HTERT RPE-1 (cell line): ENCODE measurements at regions not wholly inside any gene's neighbourhood (a gene's known extent, or its start where the extent isn't known, plus 50 kb on each side); places are given as distances from the start of the nearest gene placed in this dataset.

Experiments used
- in situ Hi-C: fragments of 300-500 bp; cut with MboI; formaldehyde crosslinking; loops from 4 replicates; pipeline ENCODE4 v1.14.3; 2020; ENCODE audit warnings: low sequenced_read_pairs

GRCh38 chr3:159593927-159594605 is 394.6 kb upstream of the IL12A start:
- in situ Hi-C loops, result no loop called here

DNA sequence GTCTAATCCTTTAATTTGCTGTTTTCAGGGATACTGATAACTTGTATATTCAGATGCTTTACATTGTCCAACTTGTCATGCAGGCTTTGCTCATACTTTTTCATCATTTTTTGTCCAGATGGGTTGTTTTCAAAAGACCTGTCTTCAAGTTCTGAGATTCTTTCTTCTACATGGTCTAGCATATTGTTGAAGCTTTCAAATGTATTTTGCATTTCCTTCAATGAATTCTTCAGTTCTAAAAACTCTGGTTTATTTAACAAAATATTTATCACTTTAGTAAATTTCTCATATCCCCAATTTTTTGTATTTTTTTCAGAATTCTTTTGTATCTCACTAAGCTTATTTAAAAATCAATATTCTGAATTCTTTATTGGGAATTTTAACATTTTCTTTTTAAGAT is 388.3 kb upstream of the IL12A start:
- in situ Hi-C loops, result no loop called here

DNA sequence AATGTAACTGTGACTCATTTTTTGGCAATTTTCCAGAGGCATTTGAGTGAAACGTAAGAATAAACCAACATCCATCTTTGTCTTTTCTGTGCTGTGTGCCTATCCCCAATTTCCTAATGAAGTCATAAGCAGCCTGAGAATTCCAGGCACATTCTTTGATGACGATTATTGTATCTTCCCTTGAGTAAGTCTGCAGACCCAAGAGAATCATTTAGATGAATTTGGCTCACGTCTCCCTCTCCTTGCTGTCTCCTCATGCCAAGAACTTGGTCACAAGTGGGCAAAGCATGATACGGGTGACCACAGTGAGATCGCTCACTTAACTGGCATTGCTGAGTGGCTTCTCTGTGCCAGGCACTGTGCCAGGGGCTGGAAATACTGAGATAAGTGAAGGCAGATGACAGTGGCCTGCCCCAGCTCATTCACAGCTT is 384.5 kb upstream of the IL12A start:
- in situ Hi-C loops, result no loop called here

GRCh38 chr3:159605101-159605500 is 383.5 kb upstream of the IL12A start:
- in situ Hi-C loops, result no loop called here

DNA sequence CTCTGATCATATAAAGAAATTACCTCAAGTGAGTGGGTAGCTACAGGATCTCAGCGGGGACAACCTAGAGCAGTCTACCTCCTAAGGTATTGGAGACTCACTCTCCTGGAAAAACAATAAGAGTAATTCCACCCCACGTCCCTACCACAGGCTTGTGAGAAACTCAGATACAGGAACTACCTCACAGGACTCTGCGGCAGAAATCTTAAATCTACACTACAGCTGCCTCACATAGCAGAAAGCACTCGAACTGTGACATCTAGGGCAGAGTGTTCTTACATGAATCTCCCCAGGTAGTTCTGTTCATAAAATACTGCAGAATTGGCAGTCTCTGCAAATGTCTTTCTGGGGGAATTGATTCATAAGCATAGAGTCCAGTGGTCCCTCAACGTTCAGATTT is 382.9 kb upstream of the IL12A start:
- in situ Hi-C loops, result no loop called here

DNA sequence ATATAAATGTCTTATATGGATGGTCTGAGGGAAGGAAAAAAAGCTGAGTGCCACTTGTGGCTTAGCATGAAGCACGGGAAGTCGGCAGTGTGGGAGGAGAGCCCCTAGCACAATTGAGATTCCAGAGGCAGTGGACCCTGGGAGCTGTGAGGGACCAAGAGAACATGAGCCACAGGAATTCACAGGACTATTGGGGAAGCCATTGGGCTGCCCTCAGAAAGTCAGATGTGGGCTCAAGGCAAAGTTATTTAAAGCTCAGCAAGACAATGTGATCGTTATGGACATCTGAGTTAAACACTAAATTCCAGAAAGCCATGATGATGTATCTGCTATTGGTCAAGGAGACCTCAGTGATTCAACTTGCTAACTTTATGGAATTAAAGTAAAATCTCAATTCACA is 380.8 kb upstream of the IL12A start:
- in situ Hi-C loops, result no loop called here

DNA sequence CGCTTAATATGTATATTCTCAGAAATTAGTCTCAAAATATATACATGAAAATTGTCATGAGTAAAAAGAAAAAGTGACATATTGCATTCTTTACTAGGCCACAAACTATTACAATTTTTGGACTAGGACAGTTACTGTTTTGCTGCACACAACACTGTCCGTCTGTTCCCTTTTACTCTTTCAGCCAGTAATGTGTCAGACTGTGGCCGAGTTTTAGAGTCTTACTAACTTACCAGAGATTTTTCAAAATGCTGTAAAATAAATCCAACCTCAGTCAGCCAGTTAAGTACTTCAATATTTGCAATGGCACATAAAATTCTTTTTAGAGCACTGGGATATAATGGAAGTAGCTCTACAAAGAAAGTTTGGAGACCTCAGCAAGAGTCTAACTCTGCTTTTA is 380.3 kb upstream of the IL12A start:
- in situ Hi-C loops, result no loop called here

GRCh38 chr3:159609625-159610024 is 379.0 kb upstream of the IL12A start:
- in situ Hi-C loops, result no loop called here

DNA sequence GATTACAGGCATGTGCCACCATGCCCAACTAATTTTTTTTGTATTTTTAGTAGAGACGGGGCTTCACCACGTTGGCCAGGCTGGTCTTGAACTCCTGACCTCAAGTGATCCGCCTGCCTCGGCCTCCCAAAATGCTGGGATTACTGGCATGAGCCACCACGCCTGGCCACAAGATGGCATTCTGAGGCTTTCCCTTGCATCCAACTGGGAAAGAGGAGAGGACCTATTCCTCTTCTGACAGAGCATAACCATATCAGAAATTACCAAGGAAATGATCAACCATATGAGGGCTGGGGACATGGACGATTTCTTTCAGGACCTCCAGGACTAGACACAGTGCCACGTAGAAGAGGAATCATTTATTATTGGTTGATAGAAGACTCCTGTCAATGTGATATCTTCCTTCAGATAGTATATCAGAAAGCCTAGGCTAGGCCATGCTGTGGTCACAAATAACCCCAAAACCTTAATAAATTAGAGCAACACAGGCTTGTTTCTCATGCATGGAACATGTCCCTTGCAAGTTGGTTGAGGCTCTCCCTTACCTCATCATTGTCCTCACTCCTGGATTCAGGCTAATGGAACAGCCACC is 372.3 kb upstream of the IL12A start:
- in situ Hi-C loops, result no loop called here

DNA sequence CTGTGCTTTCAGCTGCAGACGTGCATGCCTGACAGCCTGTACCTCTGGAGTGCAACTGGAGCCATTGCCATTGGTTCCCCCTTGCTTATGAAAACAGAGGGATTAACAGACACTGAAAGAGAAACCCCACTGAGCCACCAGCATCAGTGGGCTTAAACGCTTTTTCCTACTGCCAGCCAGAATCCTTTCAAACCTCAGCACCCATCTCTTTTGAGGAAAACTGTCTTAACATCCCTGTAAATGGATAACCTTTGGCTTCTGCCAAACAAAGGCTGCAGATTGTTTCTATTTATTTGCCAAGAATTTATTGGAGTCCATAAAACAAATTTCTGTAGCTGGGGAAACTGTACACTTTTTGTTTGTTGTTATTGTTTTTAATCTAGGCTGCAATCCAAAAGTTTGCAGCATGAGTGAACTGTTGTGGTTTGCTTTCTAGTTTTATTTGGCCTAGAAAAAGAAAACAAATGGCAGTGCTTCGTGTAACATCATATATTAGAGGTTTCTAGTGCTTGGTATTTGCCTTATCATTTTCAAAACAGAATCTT is 369.2 kb upstream of the IL12A start:
- in situ Hi-C loops, result no loop called here

DNA sequence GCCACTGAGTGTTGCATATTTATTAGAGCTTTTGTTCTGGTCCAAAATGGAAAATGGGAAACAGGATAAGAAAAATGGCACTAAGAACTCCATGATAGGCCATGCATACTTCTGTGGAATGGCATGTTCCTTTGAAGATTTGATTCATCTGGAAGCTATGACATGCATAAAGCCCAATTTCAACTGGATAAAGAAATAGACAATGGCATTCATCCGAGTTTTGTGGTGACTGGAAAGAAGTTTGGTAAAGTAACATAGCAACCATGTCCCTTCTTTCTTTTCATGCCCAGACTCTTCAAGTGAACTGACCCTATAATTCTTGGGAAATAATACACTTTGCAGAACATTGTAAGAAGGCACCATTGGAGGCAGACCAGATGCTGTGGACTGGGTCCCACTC is 368.4 kb upstream of the IL12A start:
- in situ Hi-C loops, result no loop called here

GRCh38 chr3:159620873-159621272 is 367.8 kb upstream of the IL12A start:
- in situ Hi-C loops, result no loop called here

DNA sequence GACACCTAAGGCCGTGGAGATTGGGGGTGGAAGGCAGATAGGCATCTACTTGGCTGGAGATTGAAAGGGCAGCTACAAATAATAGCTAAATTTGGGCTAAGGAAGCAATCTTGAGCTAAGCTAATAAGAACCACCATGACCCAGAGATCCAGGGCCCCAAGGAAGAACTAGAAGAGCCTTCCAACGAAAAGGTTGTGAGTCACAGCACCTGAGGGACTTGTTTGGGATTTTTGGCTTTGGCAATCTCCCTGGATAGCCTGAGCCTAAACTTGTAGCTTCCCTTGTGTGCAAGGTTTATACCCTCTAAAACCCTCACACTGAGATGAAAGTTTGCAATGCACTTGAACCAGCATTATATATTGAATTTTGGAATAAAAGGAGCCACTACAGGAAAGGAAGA is 364.0 kb upstream of the IL12A start:
- in situ Hi-C loops, result no loop called here

DNA sequence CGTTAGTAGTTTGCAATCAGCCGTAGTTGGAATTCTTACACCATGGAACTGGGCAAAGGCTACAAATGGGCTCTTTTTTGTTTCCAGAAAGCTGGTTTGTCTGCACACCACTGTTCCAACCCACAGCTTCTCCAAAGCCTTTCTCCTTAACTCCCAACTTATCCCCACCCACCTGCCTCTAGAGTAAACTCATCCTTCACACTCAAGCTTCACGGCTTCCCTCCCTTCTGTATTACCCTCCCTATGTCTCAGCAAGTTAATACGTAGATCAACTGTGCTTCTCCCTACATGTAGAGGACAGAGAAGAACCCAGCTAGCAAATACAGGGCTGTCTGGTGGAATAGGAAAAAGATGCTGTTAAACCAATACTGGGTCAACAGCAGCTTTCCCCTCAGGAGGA is 363.0 kb upstream of the IL12A start:
- in situ Hi-C loops, result no loop called here

- in situ Hi-C loops, result no loop called here
Observed at GRCh38 chr3:159626598-159626997, 362.0 kb upstream of the IL12A start.

- in situ Hi-C loops, result no loop called here
Observed at GRCh38 chr3:159627229-159627628, 361.4 kb upstream of the IL12A start.

DNA sequence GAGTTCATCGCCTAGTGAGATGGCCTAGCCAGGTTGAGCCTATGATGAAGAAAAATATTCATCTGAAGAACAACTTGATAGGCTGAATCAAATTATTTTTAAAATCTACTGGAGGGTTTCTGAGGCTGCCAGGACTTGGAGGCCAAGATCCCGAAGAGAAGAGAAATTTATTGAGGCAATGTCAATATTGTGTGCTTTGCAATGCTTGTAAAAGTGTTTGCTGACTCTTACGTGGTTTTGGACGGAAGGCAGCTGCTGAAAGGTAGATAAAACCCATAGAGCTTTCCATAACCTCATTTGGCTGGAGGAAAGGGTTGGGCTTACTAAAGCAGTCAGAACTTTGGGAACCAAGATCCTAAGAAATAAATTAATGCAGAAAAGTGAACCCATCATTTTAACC is 361.0 kb upstream of the IL12A start:
- in situ Hi-C loops, result no loop called here

DNA sequence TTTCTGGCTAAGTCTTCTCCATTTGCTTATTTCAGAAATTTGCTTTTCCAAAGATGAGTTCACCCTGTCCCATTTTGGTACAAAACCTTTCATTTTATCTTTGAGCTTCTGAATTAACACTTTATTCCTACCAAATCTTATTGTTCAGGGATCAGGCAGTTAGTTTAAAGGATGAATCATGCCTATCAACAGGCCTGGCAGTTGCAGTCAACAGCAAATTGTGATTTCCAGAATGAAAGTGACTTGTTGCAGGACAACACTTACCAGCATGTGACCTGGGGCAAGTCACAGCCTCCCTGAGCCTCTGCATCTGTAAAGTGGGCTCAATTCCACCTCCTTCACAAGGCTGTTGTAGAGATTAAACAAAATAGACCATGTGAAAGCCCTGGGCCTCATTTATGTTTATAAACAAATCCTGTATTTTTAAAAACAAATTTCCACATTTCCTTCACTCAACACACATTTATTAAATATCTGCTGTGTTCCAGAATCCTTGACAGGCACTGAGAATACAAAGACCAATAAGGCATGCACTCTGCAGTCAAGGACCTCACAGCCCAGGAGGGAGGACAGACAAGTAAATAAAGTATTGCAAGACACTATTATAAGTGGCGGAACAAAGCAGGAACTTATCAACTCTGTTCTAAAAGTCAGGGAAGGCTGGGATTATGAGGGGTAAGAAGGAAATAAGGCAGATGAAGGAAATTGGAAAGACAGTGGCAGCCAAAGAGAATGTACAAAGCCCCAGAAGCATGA is 359.1 kb upstream of the IL12A start:
- in situ Hi-C loops, result no loop called here

DNA sequence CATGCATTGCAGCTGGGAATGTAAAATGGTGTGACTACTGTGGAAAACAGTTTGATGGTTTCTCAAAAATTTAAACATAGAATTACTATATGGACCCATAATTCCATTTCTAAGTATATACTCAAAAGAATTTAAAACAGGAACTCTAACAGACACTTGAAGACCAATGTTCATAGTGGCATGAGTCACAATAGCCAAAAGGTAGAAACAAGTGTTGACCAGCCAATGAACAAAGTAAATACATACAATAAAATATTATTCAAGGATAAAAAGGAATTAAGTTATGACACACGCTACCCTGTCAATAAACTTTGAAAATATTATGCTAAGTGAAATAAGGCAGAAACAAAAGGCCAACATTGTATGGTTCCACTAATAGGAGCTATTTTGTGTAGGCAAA is 357.4 kb upstream of the IL12A start:
- in situ Hi-C loops, result no loop called here

DNA sequence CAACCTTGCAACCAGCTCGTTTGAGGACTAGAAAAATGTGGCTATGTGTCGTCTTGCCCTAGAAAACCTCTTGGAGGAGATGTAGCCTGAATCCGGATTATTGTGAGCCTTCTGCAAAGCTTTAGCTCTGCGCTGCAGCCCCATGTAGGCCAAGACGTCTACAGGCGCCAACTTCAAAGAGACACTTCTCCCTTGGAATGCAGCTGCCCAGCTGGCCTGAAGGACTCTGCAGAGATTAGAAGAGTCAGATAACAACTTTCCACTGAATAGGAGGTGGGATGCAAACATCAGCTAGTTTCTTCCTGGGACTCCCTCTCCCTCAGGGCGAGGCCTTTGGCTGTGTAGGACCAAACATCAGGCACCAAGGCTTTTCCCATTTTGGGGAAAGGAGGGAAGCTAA is 356.5 kb upstream of the IL12A start:
- in situ Hi-C loops, result no loop called here

- in situ Hi-C loops, result no loop called here
Observed at GRCh38 chr3:159632851-159633250, 355.8 kb upstream of the IL12A start.

GRCh38 chr3:159634483-159634882 is 354.2 kb upstream of the IL12A start:
- in situ Hi-C loops, result no loop called here
